Nephron progenitor cell (in vitro differentiated cells): ENCODE measurements at regions not wholly inside any gene's neighbourhood (a gene's known extent, or its start where the extent isn't known, plus 50 kb on each side); places are given as distances from the start of the nearest gene placed in this dataset.
"Not testable (repeated sequence)": the region's sequence is repeated elsewhere in the genome, so short reads cannot be mapped to it uniquely, and the experiment has no call there.

Experiments used
- DNase-seq: peaks from one replicate; pipeline ENCODE4 v3.0.0; 2021
- H3K27ac Mint-ChIP-seq: 2 replicates; pipeline ENCODE4 v1.8.0; 2021; ENCODE audit warnings: mild to moderate bottlenecking, moderate library complexity, mixed read lengths
- H3K27me3 Mint-ChIP-seq: 2 replicates; pipeline ENCODE4 v1.8.0; 2021; ENCODE audit warnings: mild to moderate bottlenecking, low read depth, mixed read lengths; ENCODE audit not compliant: poor library complexity
- H3K36me3 Mint-ChIP-seq: 2 replicates; pipeline ENCODE4 v1.8.0; 2021; ENCODE audit warnings: low read depth, mixed read lengths
- H3K4me1 Mint-ChIP-seq: 2 replicates; pipeline ENCODE4 v1.8.0; 2021; ENCODE audit warnings: mixed read lengths
- H3K4me3 Mint-ChIP-seq: 2 replicates; pipeline ENCODE4 v1.8.0; 2021; ENCODE audit warnings: mild to moderate bottlenecking, moderate library complexity, mixed read lengths
- H3K9me3 Mint-ChIP-seq: 2 replicates; pipeline ENCODE4 v1.8.0; 2021; ENCODE audit warnings: mild to moderate bottlenecking, moderate library complexity, mixed read lengths
- TF ChIP-seq, protein P1 (sequence below): fragments of 200-600 bp; sonication (generic); IDR thresholded peaks from 2 replicates; pipeline ENCODE4 v1.5.0; 2021; ENCODE audit warnings: antibody characterized with exemption

GRCh38 chr12:78284417-78284816 is 453.7 kb downstream of the NAV3 start:
- peaks cover 7% of the 10 kb centered on the region for H3K4me1 Mint-ChIP-seq
- H3K9me3 Mint-ChIP-seq, result no peaks in the 10 kb centered on the region
- H3K27me3 Mint-ChIP-seq, result no peaks in the 10 kb centered on the region
- H3K4me3 Mint-ChIP-seq, result no peak overlapping the region
- TF ChIP-seq, protein P1, sequence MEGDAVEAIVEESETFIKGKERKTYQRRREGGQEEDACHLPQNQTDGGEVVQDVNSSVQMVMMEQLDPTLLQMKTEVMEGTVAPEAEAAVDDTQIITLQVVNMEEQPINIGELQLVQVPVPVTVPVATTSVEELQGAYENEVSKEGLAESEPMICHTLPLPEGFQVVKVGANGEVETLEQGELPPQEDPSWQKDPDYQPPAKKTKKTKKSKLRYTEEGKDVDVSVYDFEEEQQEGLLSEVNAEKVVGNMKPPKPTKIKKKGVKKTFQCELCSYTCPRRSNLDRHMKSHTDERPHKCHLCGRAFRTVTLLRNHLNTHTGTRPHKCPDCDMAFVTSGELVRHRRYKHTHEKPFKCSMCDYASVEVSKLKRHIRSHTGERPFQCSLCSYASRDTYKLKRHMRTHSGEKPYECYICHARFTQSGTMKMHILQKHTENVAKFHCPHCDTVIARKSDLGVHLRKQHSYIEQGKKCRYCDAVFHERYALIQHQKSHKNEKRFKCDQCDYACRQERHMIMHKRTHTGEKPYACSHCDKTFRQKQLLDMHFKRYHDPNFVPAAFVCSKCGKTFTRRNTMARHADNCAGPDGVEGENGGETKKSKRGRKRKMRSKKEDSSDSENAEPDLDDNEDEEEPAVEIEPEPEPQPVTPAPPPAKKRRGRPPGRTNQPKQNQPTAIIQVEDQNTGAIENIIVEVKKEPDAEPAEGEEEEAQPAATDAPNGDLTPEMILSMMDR, result no peak
- no peaks in the 10 kb centered on the region for H3K36me3 Mint-ChIP-seq
- no peak overlapping the region for H3K27ac Mint-ChIP-seq
- DNase-seq, result no peak

- Mint-ChIP-seq H3K27ac (peak overlapping the region; percentile 97), H3K9me3 (no peaks in the 10 kb centered on the region)
Observed at GRCh38 chr12:78290606-78291345, 460.1 kb downstream of the NAV3 start.

DNA sequence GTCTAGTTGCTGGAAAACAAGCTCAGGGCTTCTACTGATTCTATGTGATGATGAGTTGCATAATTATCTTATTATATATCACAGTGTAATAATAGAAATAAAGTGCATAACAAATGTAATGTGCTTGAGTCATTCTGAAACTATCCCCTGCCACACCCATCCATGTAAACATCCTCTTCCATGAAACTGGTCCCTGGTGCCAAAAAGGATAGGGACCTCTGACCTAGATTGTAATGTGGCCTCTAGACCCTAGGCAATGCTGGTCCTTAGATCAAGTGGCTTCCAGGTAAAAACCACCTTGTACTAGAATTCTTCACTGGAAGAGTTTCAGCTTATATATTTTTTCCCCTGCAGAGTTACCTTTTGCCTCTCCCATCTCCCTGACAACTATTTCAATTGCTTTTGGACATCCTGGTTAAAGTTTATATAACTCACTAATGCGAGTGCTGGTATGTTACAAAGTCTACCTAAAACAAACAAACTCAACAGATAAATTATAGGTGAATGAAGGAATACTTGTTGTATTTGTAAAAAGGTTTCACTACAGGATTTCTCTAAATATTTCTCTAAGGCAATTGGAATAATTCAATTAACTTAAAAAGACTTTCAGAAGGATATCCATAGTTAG is 462.5 kb downstream of the NAV3 start:
- no peak for DNase-seq
- TF ChIP-seq, protein P1, result no peak
- Mint-ChIP-seq H3K36me3 (no peaks in the 10 kb centered on the region), H3K27me3 (no peaks in the 10 kb centered on the region), H3K4me1 (peaks cover 37% of the 10 kb centered on the region), H3K4me3 (no peak overlapping the region), H3K9me3 (no peaks in the 10 kb centered on the region), H3K27ac (no peak overlapping the region)

More at GRCh38 chr12:78290606-78291345, 460.1 kb downstream of the NAV3 start:
- Mint-ChIP-seq H3K27me3 (no peaks in the 10 kb centered on the region), H3K4me3 (peak overlapping the region; percentile 34), H3K36me3 (no peaks in the 10 kb centered on the region), H3K4me1 (peaks cover 37% of the 10 kb centered on the region)
- TF ChIP-seq, protein P1, result no peak
- peak; percentile 35 for DNase-seq

DNA sequence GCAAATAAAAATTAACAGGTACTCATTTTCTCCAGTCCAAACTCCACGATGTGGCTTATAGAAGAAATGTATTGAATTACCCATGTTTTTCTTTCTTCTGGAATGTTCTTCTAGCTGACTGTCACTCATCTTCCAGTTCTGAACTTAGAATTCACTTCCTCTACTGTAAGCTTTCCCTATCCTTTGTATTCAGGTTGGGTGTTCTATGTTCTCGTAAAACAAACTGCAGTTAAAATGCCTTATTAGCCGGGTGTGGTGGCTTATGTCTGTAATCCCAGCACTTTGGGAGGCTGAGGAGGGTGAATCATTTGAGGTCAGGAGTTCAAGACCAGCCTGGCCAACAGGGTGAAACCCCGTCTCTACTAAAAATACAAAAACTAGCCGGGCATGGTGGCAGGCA is 470.6 kb downstream of the NAV3 start:
- DNase-seq, H3K27me3 Mint-ChIP-seq, H3K4me3 Mint-ChIP-seq, H3K4me1 Mint-ChIP-seq, H3K36me3 Mint-ChIP-seq, H3K27ac Mint-ChIP-seq: not testable (repeated sequence)
- peaks cover 11% of the 10 kb centered on the region for H3K9me3 Mint-ChIP-seq

- peaks cover 9% of the 10 kb centered on the region for H3K36me3 Mint-ChIP-seq
- TF ChIP-seq, protein P1, result no peak
- peaks cover 11% of the 10 kb centered on the region for H3K9me3 Mint-ChIP-seq
- H3K27ac Mint-ChIP-seq, result no peak overlapping the region
- peaks cover 3% of the 10 kb centered on the region for H3K27me3 Mint-ChIP-seq
- H3K4me1 Mint-ChIP-seq, result no peaks in the 10 kb centered on the region
- no peak overlapping the region for H3K4me3 Mint-ChIP-seq
- no peak for DNase-seq
Observed at GRCh38 chr12:78305808-78306207, 475.1 kb downstream of the NAV3 start.

- Mint-ChIP-seq H3K9me3 (peaks cover 11% of the 10 kb centered on the region), H3K27me3 (peaks cover 3% of the 10 kb centered on the region), H3K4me1 (no peaks in the 10 kb centered on the region), H3K4me3 (no peak overlapping the region), H3K27ac (no peak overlapping the region), H3K36me3 (peaks cover 9% of the 10 kb centered on the region)
- no peak for DNase-seq
- TF ChIP-seq, protein P1, result no peak
Observed at GRCh38 chr12:78306236-78306635, 475.5 kb downstream of the NAV3 start.
